ENCODE measurements at regions not wholly inside any gene's neighbourhood (a gene's known extent, or its start where the extent isn't known, plus 50 kb on each side); places are given as distances from the start of the nearest gene placed in this dataset.
"Not testable (repeated sequence)": the region's sequence is repeated elsewhere in the genome, so short reads cannot be mapped to it uniquely, and the experiment has no call there.

DNA sequence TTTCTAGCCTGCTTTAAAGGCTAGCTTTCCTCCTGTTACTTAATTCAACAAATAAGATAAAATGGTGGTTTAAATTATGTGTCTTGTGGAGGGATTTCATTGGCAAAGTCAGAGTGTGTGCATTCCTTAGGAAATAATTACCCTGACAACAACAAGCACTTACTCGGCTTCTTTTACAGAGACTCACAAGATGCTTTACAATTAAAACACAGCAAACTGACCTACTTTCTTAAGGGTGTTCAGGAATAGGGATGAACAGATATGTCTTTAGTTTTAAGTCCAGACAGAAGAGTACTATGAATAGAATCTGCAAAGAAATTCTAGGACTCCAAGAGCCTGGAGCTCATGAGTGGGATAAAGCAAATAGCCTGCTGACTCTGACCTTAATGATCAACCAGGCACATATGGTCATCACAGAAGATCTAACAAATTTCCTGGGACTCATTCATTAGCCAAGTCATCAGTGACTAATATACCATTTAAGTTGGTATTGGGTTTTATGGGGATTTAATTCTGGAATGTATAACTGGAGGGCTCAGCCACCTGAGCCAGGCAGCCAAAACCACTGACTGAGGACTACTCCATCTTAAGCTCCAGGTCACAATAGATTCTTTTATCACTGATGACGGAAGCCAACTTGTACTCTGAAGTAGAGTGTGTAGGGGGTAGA, 161.8 kb upstream of the RIMS1 start:
- DNase-seq (ENCODE audit: low read depth) = no peak

DNA sequence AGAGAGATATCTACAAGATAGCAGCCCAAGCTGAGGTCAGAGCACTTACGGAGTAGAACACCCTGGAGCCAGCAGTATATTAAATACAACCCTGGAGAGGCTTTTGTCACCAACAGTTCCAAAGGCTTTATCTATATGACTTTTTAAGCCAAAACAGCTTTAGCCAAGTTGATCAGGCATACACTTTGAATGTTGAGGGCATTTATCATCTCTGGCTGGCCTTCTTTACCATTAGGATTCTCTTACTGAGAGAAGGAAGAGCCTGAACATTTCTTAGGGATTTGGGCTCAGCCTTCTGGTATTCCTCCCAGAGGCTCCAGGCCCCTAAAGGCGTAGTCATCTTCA, 161.3 kb upstream of the RIMS1 start:
- no peak for DNase-seq (ENCODE audit: low read depth)

- DNase-seq (ENCODE audit: low read depth) = no peak
These were observed 160.2 kb upstream of the RIMS1 start for GRCh38 chr6:71726121-71726520.

DNA sequence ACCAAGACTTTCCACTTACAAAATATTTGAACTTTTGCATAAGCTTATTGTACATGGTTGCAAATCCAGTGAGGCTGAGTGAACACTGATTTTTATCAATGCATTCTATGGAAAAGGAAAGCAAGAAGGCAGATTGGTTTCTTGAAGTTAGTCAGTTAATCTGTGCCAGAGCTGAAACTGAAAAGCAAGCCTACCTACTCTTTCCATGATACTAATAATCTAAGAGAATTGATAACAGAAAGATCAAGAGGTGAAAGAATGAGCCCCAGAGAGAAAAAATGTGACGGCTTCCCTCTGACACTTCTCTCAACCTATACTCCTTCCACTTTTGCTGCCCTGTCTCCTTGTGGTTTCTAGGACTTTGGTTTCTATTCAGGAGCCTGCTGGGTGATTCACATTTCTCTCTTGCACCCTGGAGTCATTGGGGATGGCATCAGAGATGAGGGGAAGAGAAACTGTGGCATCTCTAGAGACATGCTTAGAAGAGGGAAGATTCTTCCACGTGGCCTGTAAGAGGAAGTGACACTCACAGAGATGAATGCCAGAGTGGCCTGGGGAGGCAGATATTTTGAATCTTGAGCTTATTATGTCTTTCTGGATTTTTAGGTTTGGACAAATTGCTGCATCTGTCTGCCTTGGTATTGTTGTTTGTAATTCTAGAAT, 158.6 kb upstream of the RIMS1 start:
- no peak for DNase-seq (ENCODE audit: low read depth)

- no peak for DNase-seq (ENCODE audit: low read depth)
These were observed 156.1 kb upstream of the RIMS1 start for GRCh38 chr6:71730284-71730683.

- DNase-seq (ENCODE audit: low read depth) = no peak
These were observed 152.1 kb upstream of the RIMS1 start for GRCh38 chr6:71733970-71734899.

DNA sequence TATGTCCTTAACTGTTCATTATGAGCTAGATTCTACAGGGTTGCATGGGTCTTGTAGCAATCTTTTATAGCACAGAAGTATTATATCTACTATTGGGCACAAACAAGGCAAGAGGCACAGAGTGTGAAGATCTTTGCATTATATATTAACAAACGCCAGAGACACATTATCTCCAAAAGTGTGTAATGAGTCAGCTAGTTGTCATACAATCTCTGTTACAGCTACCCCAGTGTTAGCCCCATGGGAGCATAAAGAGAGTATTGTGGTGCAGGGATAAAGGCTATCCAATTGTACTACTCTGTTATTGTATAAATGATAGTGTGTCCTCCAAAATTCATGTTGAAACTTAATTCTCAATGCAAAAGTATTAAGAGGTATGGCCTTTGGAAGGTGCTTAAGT, 148.4 kb upstream of the RIMS1 start:
- DNase-seq (ENCODE audit: low read depth) = no peak

GRCh38 chr6:71745525-71745924, 140.8 kb upstream of the RIMS1 start:
- DNase-seq (ENCODE audit: low read depth) = no peak

GRCh38 chr6:71766146-71766760, 120.1 kb upstream of the RIMS1 start:
- no peak for DNase-seq (ENCODE audit: low read depth)

DNA sequence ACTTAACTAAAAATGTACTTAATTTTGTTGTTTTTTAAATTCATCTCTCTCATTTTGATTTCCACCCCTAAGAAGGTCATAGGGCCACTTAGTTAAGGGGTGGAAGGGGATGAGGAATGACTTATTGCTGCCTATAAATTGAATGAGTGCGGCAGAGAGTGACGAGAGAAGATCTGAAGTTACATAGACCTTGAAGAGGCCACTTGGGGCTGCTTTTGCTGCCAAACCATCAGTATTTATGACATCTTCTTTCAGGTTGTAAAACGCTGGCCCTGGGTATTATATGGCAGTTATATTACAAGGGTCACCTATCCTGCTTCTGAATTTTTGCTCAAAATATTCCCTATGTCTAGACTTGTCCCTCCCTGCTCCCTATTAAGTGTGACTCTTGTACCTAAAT, 119.6 kb upstream of the RIMS1 start:
- DNase-seq (ENCODE audit: low read depth) = no peak

DNA sequence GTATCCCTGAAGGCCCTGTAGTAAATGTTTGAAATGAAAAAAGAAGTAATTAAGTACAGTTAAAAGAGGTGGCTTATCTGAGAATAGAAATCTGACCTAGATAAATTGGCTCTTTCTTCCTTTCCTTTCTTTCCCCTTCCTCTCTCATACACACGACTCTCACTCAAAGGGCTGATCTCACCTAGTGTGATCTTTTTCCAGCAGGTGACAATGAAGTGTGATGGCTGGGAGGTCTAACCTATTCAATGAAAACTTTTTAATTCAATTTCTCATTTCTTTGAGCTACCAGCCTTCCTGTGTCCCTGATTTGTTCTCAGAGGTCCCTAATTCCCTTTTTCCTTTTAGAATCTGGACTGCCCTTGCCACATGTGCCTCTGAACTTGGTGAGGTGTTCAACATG, 118.0 kb upstream of the RIMS1 start:
- no peak for DNase-seq (ENCODE audit: low read depth)

DNA sequence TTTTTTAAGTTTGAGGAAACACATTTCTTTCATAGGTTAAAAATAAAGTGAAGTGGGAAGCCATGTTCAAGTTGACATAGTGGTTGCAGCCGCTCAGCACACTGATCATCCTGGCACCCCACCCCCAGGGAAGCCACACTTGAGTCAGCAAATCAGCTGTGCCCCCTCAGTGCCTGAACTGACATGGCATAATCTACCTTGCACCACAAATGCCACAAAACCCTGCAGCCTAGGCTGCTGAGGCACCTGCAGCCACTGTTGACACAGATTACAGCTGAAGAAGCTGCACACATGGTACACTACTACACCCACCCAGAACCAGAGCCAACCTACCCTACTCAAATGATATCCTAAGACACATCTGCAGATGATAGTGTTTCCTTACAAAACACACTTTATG, 77.5 kb upstream of the RIMS1 start:
- no peak for DNase-seq (ENCODE audit: low read depth)

DNA sequence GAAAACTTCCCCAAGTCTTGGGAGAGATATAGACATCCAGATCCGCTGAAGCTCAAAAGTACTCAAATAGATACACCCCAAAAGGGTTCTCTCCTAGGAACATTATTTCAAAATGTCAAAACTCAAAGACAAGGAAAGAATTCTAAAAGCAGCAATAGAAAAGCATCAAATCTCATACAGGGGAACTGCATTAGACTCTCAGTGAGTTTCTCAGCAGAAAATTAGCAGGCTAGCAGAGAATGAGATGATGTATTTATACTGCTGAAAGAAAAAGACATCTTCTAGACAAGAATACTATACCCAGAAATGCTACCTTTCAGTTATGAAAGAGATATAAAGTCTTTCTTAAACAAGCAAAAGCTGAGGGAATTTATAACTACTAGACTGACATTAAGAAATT, 75.5 kb upstream of the RIMS1 start:
- no peak for DNase-seq (ENCODE audit: low read depth)

DNA sequence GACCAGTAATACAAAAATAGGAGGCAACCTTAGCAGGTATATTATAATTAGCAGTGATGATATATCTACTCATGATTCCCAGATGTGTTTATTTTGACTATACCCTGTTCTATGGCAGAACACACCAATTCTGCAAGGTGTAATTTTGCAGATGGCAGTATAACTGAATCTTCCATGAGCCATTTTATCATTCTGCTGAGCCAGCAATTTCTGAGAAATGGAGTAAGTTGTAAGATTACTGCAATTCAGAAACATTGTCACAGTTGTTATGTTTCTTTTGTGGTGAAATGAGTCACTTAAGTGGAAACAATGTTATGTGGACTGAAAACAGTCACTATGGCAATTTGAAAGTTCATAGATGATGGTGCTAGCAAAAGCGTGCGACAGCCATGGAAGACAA, 63.7 kb upstream of the RIMS1 start:
- no peak for DNase-seq (ENCODE audit: low read depth)

DNA sequence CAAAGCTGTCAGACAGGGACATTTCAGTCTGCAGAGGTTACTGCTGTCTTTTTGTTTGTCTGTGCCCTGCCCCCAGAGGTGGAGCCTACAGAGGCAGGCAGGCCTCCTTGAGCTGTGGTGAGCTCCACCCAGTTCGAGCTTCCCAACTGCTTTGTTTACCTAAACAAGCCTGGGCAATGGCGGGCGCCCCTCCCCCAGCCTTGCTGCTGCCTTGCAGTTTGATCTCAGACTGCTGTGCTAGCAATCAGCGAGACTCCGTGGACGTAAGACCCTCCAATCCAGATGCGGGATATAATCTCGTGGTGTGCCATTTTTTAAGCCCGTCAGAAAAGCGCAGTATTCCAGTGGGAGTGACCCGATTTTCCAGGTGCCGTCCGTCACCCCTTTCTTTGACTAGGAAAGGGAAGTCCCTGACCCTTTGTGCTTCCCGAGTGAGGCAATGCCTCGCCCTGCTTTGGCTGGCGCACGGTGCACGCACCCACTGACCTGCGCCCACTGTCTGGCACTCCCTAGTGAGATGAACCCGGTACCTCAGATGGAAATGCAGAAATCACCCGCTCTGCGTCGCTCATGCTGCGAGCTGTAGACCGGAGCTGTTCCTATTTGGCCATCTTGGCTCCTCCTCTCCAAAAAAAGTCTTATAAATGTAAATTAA, 54.1 kb upstream of the RIMS1 start:
- DNase-seq (ENCODE audit: low read depth) = not testable (repeated sequence)

Data from activated T-cell treated with anti-CD3 and anti-CD28 coated beads for 24 hours (primary cell).